HL-60 (cell line): ENCODE measurements at regions not wholly inside any gene's neighbourhood (a gene's known extent, or its start where the extent isn't known, plus 50 kb on each side); places are given as distances from the start of the nearest gene placed in this dataset.

Experiments
- DNase-seq, 2 experiments: peaks; one replicate each; pipeline ENCODE4 v3.0.0-alpha.2; 2010 to 2020; ENCODE audit warnings: low read depth in 1 of 2, low spot score in 1 of 2
- H3K27ac ChIP-seq: fragments of 250-450 bp; sonication (Bioruptor Pico); replicated peaks from 2 replicates; pipeline ENCODE4 v1.5.1; 2020; ENCODE audit warnings: mild to moderate bottlenecking, moderate library complexity
- H3K27me3 ChIP-seq: fragments of 250-450 bp; sonication (Bioruptor Pico); 2 replicates; pipeline ENCODE4 v1.5.1; 2021; ENCODE audit warnings: mild to moderate bottlenecking, moderate library complexity; ENCODE audit not compliant: insufficient read depth, poor library complexity, severe bottlenecking
- H3K4me3 ChIP-seq: replicated peaks from 2 replicates; pipeline ENCODE4 v1.5.1; 2011; ENCODE audit warnings: mild to moderate bottlenecking, control low read depth, low read length; ENCODE audit not compliant: insufficient read depth
- CTCF ChIP-seq: IDR thresholded peaks from one replicate; pipeline ENCODE4 v1.5.1; 2011; ENCODE audit warnings: low read length, control low read depth, inconsistent platforms; ENCODE audit not compliant: insufficient read depth
- GABPA ChIP-seq: IDR thresholded peaks from 2 replicates; pipeline ENCODE4 v1.6.1; 2012; ENCODE audit warnings: low read depth
- POLR2AphosphoS5 ChIP-seq: IDR thresholded peaks from 2 replicates; pipeline ENCODE4 v1.6.1; 2012; ENCODE audit warnings: low read depth
- REST ChIP-seq: IDR thresholded peaks from 2 replicates; pipeline ENCODE4 v1.6.1; 2012; ENCODE audit warnings: low read depth; ENCODE audit not compliant: insufficient replicate concordance
- SPI1 ChIP-seq: IDR thresholded peaks from 2 replicates; pipeline ENCODE4 v1.6.1; 2012; ENCODE audit warnings: low read depth, mild to moderate bottlenecking, borderline replicate concordance

GRCh38 chr4:58983887-58984286 lies 1873.7 kb upstream of the IGFBP7 start:
- TF ChIP-seq CTCF (no peak), REST (no peak), POLR2AphosphoS5 (no peak)
- H3K27me3 ChIP-seq = no peaks in the 10 kb centered on the region
- H3K27ac ChIP-seq = no peak overlapping the region
- no peak for DNase-seq
- H3K4me3 ChIP-seq = no peak overlapping the region

- Histone ChIP-seq H3K27ac (no peak overlapping the region), H3K27me3 (no peaks in the 10 kb centered on the region), H3K4me3 (no peak overlapping the region)
- no peak for DNase-seq
- TF ChIP-seq REST = no peak
- no peak for TF ChIP-seq CTCF
- no peak for TF ChIP-seq GABPA
- no peak for TF ChIP-seq SPI1
- no peak for TF ChIP-seq POLR2AphosphoS5
These were observed 1892.0 kb upstream of the IGFBP7 start for GRCh38 chr4:59002148-59002547.

GRCh38 chr4:59024257-59024656 lies 1914.1 kb upstream of the IGFBP7 start:
- Histone ChIP-seq H3K27me3 (no peaks in the 10 kb centered on the region), H3K27ac (no peak overlapping the region), H3K4me3 (no peak overlapping the region)
- no peak for DNase-seq
- TF ChIP-seq POLR2AphosphoS5 = no peak
- TF ChIP-seq CTCF = no peak
- no peak for TF ChIP-seq GABPA
- TF ChIP-seq REST = no peak
- no peak for TF ChIP-seq SPI1
